HL-60 (cell line): ENCODE measurements at regions not wholly inside any gene's neighbourhood (a gene's known extent, or its start where the extent isn't known, plus 50 kb on each side); places are given as distances from the start of the nearest gene placed in this dataset.

Experiments used
- DNase-seq, 2 experiments: peaks; one replicate each; pipeline ENCODE4 v3.0.0-alpha.2; 2010 to 2020; ENCODE audit warnings: low read depth in 1 of 2, low spot score in 1 of 2
- H3K27ac ChIP-seq: fragments of 250-450 bp; sonication (Bioruptor Pico); replicated peaks from 2 replicates; pipeline ENCODE4 v1.5.1; 2020; ENCODE audit warnings: mild to moderate bottlenecking, moderate library complexity
- H3K27me3 ChIP-seq: fragments of 250-450 bp; sonication (Bioruptor Pico); 2 replicates; pipeline ENCODE4 v1.5.1; 2021; ENCODE audit warnings: mild to moderate bottlenecking, moderate library complexity; ENCODE audit not compliant: insufficient read depth, poor library complexity, severe bottlenecking
- H3K4me3 ChIP-seq: replicated peaks from 2 replicates; pipeline ENCODE4 v1.5.1; 2011; ENCODE audit warnings: mild to moderate bottlenecking, control low read depth, low read length; ENCODE audit not compliant: insufficient read depth
- GABPA ChIP-seq: IDR thresholded peaks from 2 replicates; pipeline ENCODE4 v1.6.1; 2012; ENCODE audit warnings: low read depth
- POLR2AphosphoS5 ChIP-seq: IDR thresholded peaks from 2 replicates; pipeline ENCODE4 v1.6.1; 2012; ENCODE audit warnings: low read depth
- SPI1 ChIP-seq: IDR thresholded peaks from 2 replicates; pipeline ENCODE4 v1.6.1; 2012; ENCODE audit warnings: low read depth, mild to moderate bottlenecking, borderline replicate concordance
- TF ChIP-seq, protein P1 (sequence below): IDR thresholded peaks from 2 replicates; pipeline ENCODE4 v1.6.1; 2012; ENCODE audit warnings: low read depth; ENCODE audit not compliant: insufficient replicate concordance
- TF ChIP-seq, protein P2 (sequence below): IDR thresholded peaks from one replicate; pipeline ENCODE4 v1.5.1; 2011; ENCODE audit warnings: low read length, control low read depth, inconsistent platforms; ENCODE audit not compliant: insufficient read depth

- Histone ChIP-seq H3K4me3 (no peak overlapping the region), H3K27me3 (no peaks in the 10 kb centered on the region), H3K27ac (no peak overlapping the region)
- TF ChIP-seq, protein P1, sequence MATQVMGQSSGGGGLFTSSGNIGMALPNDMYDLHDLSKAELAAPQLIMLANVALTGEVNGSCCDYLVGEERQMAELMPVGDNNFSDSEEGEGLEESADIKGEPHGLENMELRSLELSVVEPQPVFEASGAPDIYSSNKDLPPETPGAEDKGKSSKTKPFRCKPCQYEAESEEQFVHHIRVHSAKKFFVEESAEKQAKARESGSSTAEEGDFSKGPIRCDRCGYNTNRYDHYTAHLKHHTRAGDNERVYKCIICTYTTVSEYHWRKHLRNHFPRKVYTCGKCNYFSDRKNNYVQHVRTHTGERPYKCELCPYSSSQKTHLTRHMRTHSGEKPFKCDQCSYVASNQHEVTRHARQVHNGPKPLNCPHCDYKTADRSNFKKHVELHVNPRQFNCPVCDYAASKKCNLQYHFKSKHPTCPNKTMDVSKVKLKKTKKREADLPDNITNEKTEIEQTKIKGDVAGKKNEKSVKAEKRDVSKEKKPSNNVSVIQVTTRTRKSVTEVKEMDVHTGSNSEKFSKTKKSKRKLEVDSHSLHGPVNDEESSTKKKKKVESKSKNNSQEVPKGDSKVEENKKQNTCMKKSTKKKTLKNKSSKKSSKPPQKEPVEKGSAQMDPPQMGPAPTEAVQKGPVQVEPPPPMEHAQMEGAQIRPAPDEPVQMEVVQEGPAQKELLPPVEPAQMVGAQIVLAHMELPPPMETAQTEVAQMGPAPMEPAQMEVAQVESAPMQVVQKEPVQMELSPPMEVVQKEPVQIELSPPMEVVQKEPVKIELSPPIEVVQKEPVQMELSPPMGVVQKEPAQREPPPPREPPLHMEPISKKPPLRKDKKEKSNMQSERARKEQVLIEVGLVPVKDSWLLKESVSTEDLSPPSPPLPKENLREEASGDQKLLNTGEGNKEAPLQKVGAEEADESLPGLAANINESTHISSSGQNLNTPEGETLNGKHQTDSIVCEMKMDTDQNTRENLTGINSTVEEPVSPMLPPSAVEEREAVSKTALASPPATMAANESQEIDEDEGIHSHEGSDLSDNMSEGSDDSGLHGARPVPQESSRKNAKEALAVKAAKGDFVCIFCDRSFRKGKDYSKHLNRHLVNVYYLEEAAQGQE: no peak
- TF ChIP-seq GABPA (no peak), POLR2AphosphoS5 (no peak), SPI1 (no peak)
- TF ChIP-seq, protein P2, sequence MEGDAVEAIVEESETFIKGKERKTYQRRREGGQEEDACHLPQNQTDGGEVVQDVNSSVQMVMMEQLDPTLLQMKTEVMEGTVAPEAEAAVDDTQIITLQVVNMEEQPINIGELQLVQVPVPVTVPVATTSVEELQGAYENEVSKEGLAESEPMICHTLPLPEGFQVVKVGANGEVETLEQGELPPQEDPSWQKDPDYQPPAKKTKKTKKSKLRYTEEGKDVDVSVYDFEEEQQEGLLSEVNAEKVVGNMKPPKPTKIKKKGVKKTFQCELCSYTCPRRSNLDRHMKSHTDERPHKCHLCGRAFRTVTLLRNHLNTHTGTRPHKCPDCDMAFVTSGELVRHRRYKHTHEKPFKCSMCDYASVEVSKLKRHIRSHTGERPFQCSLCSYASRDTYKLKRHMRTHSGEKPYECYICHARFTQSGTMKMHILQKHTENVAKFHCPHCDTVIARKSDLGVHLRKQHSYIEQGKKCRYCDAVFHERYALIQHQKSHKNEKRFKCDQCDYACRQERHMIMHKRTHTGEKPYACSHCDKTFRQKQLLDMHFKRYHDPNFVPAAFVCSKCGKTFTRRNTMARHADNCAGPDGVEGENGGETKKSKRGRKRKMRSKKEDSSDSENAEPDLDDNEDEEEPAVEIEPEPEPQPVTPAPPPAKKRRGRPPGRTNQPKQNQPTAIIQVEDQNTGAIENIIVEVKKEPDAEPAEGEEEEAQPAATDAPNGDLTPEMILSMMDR: no peak
- DNase-seq: no peak
These were observed 61.1 kb upstream of the TAS2R1 start for GRCh38 chr5:9691261-9691660.

GRCh38 chr5:9690751-9691150, 60.6 kb upstream of the TAS2R1 start:
- TF ChIP-seq, protein P2: no peak
- TF ChIP-seq, protein P1: no peak
- TF ChIP-seq POLR2AphosphoS5: no peak
- no peak for TF ChIP-seq SPI1
- no peak for TF ChIP-seq GABPA

GRCh38 chr5:9686216-9686615, 56.1 kb upstream of the TAS2R1 start:
- no peak for DNase-seq
- TF ChIP-seq SPI1 (no peak), POLR2AphosphoS5 (no peak), GABPA (no peak)
- TF ChIP-seq, protein P2: no peak
- TF ChIP-seq, protein P1: no peak
- Histone ChIP-seq H3K4me3 (no peak overlapping the region), H3K27me3 (no peaks in the 10 kb centered on the region), H3K27ac (no peak overlapping the region)

More at GRCh38 chr5:9690751-9691150, 60.6 kb upstream of the TAS2R1 start:
- DNase-seq: no peak
- no peaks in the 10 kb centered on the region for H3K27me3 ChIP-seq
- H3K4me3 ChIP-seq: no peak overlapping the region
- no peak overlapping the region for H3K27ac ChIP-seq
